K562 (cell line): ENCODE measurements at regions not wholly inside any gene's neighbourhood (a gene's known extent, or its start where the extent isn't known, plus 50 kb on each side); places are given as distances from the start of the nearest gene placed in this dataset.

Experiments used
- ATF3 ChIP-seq, 2 experiments: fragments of 450-650 bp in 1 of 2; sonication (generic) in 1 of 2; formaldehyde crosslinking in 1 of 2; IDR thresholded peaks in 1 of 2; conservative IDR thresholded peaks in 1 of 2; 2 replicates each; pipeline versions ENCODE4 v1.6.1 to v1.8.1; 2016 to 2023; ENCODE audit warnings: mild to moderate bottlenecking in 2 of 2, moderate library complexity in 2 of 2, inconsistent platforms in 1 of 2, missing genetic modification reagents in 1 of 2
- CTCF ChIP-seq, 3 experiments: IDR thresholded peaks in 2 of 3; conservative IDR thresholded peaks in 1 of 3; 2 replicates each; pipeline ENCODE4 v1.5.1; 2011 to 2012; ENCODE audit warnings: low read length in 3 of 3, mild to moderate bottlenecking in 3 of 3, control low read depth in 2 of 3, improper control_type of control experiment in 1 of 3, inconsistent platforms in 1 of 3, low read depth in 1 of 3, mixed read lengths in 1 of 3, moderate library complexity in 1 of 3; ENCODE audit not compliant: insufficient read depth in 2 of 3
- EZH2 ChIP-seq: IDR thresholded peaks from 2 replicates; pipeline ENCODE4 v1.6.1; 2012; ENCODE audit warnings: low read depth, mild to moderate bottlenecking, inconsistent platforms, low read length, borderline replicate concordance
- POLR2A ChIP-seq: fragments of 450-650 bp; conservative IDR thresholded peaks from 2 replicates; pipeline ENCODE4 v1.6.1; 2016
- SRF ChIP-seq, 2 experiments: fragments of 250-450, 450-650 bp in 1 of 2; sonication (Bioruptor Pico) in 1 of 2; sonication (generic) in 1 of 2; formaldehyde crosslinking; IDR thresholded peaks; 2 replicates each; pipeline versions ENCODE4 v1.5.0 to v1.5.1; 2020 to 2022; ENCODE audit warnings: mild to moderate bottlenecking in 1 of 2, missing genetic modification reagents in 1 of 2

- no peak for TF ChIP-seq CTCF (IDR thresholded peaks at IDR 0.05 in 2 of 3, conservative IDR thresholded peaks at IDR 0.05 in 1 of 3; ENCODE audit: insufficient read depth in 2 of 3, low read depth in 1 of 3, low read length in 3 of 3)
- TF ChIP-seq ATF3 (IDR thresholded peaks at IDR 0.05), result no peak
- no peak for TF ChIP-seq ATF3 (CRISPR knock-in tag; conservative IDR thresholded peaks at IDR 0.05)
- no peak for TF ChIP-seq SRF (CRISPR knock-in tag; IDR thresholded peaks at IDR 0.05)
- TF ChIP-seq POLR2A, result no peak
- no peak for TF ChIP-seq EZH2
Observed at GRCh38 chr6:10146715-10147451, 268.0 kb downstream of the TFAP2A start.
